Umbilical cord (tissue), 1 donor: ENCODE measurements at regions not wholly inside any gene's neighbourhood (a gene's known extent, or its start where the extent isn't known, plus 50 kb on each side); places are given as distances from the start of the nearest gene placed in this dataset.

Experiments
- DNase-seq: peaks from one replicate; pipeline ENCODE4 v3.0.0-alpha.2; 2015; ENCODE audit warnings: low spot score

- no peak for DNase-seq
Observed at GRCh38 chr4:111649308-111649707, 495.9 kb upstream of the FAM241A start.

- DNase-seq, result no peak
Observed at GRCh38 chr4:111650146-111650545, 495.1 kb upstream of the FAM241A start.

DNA sequence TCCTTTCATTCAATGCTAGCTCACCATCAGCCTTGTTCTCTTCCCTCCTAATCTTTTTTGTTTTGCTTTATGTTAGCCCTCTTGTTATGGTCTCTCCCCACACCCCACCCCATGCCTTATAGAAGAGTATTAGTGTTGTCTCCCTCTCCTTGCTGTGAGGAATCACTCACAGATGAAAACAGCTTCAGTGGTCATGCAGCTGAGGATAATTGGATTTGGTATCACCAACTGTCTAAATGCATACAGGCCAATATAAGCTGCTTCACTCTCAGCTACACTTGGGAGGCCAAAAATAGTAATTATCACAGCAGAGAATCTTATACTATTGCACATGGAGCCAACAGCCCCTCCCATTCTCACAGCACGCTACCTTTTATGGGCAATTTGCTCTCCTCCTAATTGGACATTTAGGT, 494.6 kb upstream of the FAM241A start:
- DNase-seq, result no peak

GRCh38 chr4:111652236-111652635, 493.0 kb upstream of the FAM241A start:
- DNase-seq, result no peak

DNA sequence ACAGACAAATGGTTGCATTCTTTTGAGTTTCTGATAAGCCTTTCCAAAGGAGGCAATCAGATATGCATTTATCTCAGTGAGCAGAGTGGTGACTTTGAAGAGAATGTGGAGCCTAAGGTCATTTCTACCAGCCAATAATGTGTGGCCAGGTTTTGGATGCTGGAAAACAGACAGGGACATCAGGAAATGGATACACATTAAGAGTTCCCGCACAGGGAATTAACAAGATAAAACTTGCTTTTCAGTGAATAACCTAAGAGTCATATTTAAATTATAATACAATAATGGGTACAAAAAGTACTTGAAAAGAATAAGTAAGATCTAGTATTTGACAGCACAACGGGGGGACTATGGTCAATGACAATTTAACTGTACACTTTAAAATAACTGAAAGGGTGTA, 492.3 kb upstream of the FAM241A start:
- no peak for DNase-seq

- no peak for DNase-seq
Observed at GRCh38 chr4:111662496-111662895, 482.8 kb upstream of the FAM241A start.

DNA sequence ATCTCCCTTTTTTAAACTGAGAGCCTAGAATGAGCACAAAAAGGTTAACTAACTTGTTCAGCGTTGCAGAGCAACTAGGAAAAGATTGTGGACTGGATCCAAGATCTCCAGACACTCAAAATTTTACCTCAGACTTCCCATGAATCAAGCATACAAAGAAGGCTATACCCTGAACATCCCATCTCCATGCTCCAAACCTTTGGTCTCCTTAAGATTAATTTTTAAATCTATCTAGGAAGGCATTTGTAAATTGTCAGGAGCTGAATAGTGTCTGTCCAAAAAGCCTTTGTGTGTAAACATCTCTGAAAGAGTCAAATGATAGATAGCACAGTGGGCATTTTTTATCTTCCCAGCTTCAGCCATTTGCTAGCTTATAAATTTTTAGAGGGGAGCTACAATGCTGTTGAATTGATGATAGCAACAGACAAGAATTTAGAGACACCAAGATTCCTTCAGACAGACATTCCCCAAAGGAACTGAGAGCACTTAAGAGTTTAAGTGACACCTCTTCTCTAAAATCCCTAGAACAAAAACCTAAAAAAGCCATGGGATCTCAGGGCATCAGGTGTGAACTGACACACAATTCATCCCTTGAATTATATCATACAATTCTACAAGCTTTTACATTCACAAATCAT, 480.8 kb upstream of the FAM241A start:
- DNase-seq, result no peak

- DNase-seq, result no peak
Observed at GRCh38 chr4:111666826-111667360, 478.4 kb upstream of the FAM241A start.

- DNase-seq, result no peak
Observed at GRCh38 chr4:111671756-111672155, 473.5 kb upstream of the FAM241A start.

DNA sequence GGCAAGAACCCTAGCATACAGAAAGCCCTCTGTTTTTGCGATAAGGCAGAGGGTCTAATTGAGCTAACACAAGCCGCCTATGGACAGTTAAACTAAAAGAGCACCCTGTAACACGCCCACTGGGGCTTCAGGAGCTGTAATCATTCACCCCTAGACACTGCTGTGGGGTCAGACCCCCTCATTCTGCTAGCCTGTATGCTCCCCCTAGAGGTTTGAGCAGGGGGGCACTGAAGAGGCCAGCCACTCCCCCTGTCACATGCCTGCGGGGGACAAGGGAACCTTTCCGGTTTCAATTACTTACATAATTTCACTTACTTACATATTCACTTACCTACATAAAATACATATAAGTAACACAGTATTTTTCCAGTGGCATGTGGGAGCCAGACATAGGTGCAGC, 469.5 kb upstream of the FAM241A start:
- no peak for DNase-seq

- no peak for DNase-seq
Observed at GRCh38 chr4:111676533-111676932, 468.7 kb upstream of the FAM241A start.

DNA sequence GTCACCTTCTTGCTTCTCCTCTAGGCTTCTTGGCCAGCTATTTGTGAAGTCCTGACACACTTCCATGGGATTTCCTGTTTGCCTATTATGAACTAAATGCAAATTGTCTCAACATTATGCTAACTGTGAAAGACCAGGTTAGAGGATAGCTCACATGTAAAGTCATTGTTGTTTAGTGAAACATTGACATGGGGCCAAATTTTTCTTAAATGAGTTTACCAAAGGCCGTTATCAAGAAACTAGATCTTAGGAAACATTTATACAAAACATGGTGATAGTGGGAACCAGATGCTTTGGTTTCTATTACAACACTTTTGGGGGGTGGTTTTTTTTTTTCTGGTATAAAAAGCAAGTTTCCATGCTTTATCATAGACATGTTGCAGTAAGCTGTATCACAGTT, 466.8 kb upstream of the FAM241A start:
- DNase-seq, result no peak

- DNase-seq, result no peak
Observed at GRCh38 chr4:111678908-111679307, 466.3 kb upstream of the FAM241A start.

- DNase-seq, result no peak
Observed at GRCh38 chr4:111681270-111681669, 464.0 kb upstream of the FAM241A start.

DNA sequence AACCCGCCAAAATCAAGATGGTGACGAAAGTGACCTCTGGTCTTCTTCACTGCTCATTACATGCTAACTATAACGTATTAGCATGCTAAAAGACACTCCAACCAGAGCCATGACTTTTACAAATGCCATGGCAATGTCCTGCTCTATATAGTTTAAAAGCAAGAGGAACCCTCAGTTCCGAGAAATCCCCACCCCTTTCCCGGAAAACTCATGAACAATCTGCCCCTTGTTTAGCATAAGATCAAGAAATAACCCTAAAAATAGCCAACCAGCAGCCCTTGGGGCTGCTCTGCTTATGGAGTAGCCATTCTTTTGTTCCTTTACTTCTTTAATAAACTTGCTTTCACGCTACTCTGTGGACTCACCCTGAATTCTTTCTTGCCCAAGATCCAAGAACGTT, 463.5 kb upstream of the FAM241A start:
- DNase-seq, result no peak

- no peak for DNase-seq
Observed at GRCh38 chr4:111685205-111685604, 460.0 kb upstream of the FAM241A start.

DNA sequence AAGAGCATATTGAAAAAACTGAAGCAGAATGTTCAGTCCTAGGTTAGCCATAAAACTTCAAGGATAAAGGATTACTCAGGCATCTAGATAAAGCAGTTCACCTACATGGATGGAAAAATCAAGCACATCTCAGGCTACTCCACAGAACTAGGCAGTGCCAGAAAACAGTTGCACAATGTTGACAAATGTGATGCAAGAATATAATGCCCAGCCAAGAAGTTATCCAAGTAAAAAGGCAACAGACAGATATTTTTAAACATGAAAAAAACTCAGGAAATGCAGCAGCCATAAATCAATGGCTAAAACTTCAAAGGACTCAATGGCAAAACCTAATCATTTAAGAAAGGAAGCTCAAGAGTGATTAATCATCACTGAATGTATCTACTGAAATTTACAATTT, 456.0 kb upstream of the FAM241A start:
- DNase-seq, result peak; percentile 97

GRCh38 chr4:111689731-111690130, 455.5 kb upstream of the FAM241A start:
- DNase-seq, result peak; percentile 75

DNA sequence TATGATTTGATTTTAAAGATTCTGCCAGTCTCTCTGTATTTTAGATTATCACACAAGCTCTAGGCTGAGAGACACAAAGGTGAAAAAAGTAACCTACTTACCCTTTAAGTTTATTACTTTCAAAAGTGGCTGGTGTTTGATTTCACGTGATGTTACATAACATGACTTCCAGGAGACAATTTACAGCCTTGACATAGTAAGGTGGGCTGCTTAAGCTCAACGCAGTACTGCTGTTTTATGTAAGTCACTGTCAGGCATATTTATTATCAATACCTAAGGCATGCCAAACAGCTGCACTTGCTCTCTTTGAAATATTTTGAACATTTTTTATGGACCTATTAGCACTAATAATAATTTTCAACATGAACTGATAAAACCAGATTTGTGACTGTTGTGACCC, 451.5 kb upstream of the FAM241A start:
- DNase-seq, result peak; percentile 40

DNA sequence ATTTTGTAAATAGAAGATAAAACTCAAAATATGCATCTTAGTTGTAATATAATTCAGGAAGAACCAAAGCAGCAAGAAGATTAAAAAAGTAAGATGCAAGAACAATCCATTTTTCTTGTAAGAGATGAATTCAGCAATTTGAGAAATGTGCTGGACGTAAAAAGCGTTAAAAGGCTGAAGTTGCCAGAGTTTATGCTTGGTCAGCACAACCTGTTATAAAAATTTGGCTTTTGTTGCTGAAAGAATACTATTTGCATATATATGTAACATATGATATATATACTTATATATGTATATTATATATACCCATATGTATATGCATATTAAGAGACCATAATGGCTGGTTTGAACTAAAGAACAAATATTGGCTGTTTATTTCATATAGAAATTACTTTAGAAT, 449.6 kb upstream of the FAM241A start:
- DNase-seq, result no peak

- DNase-seq, result no peak
Observed at GRCh38 chr4:111696505-111696904, 448.7 kb upstream of the FAM241A start.

DNA sequence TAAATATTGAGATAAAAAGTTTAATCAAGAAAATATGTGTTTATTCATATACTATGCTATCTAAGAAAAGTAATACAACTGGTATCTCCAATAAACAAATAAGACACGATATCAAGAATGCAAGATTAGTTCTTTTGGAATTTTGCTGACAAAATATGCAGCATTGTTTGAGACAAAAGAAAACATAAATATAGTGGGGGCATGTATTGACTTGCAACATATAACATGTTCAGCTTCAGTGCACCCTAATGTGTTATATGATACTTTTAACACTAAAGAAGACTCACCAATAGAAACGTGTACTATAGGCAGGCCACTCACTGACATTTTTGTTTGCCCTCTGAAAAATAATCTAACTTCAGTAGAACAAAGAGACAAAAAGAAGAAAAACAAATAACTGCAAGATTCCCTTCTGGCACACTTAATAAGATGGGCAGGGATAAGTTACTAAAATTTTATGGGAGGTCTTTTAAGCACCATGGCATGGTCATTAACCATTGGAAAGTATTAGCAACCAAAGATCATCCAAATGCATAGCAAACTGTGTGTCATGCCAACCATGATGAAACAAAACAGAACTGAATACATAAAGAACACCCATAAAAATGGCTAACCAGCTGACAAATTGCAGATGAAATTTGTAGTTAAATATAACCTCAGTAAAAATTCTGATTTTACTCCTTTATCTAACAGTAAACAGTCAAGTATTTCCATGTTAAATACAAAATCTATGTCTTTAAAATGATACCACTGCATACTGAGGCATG, 447.9 kb upstream of the FAM241A start:
- DNase-seq, result peak; percentile 73

DNA sequence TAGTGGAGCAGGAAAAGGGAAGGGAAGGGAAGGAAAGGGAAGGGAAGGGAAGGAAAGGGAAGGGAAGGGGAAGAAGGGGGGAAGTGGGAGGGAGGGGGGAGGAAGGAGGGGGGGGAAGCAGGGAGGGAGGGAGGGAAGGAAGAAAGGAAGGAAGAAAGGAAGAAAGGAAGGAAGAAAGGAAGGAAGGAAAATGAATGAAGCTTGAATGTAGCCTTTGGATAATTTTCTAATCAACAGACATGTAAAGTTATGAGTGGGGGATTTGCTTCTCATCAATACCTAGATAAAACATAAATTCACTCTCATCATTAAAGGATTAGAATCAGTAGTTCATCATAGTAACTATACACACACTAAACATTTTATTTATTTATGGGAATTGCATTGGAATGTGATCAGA, 446.9 kb upstream of the FAM241A start:
- no peak for DNase-seq
